SK-N-SH (cell line): ENCODE measurements at regions not wholly inside any gene's neighbourhood (a gene's known extent, or its start where the extent isn't known, plus 50 kb on each side); places are given as distances from the start of the nearest gene placed in this dataset.

Experiments used
- CTCF ChIA-PET: fragments of 300-600, 350-600 bp; formaldehyde crosslinking; extraction: SDS; loops from one replicate; lab custom pipeline; 2021; lab: Yijun Ruan, JAX
- POLR2A ChIA-PET: fragments of 350-600 bp; sonication (Branson Sonifier 250); formaldehyde crosslinking; extraction: SDS; loops from one replicate; lab custom pipeline; 2020; ENCODE audit warnings: antibody characterized with exemption, inconsistent platforms; lab: Yijun Ruan, JAX
- DNase-seq: peaks from one replicate; pipeline ENCODE4 v3.0.0; 2012
- H2AFZ ChIP-seq: fragments of 200-600 bp; sonication (generic); 2 replicates; pipeline ENCODE4 v1.8.1; 2016; ENCODE audit warnings: antibody characterized with exemption, mild to moderate bottlenecking, low read depth
- H3F3A ChIP-seq: fragments of 200-600 bp; sonication (generic); replicated peaks from 2 replicates; pipeline ENCODE3; 2016; ENCODE audit warnings: antibody characterized with exemption, mild to moderate bottlenecking; ENCODE audit not compliant: insufficient read depth
- H3K27ac ChIP-seq, 2 experiments: fragments of 200-500 bp in 1 of 2; fragments of 200-600 bp in 1 of 2; sonication (Bioruptor generic) in 1 of 2; sonication (generic), shearing (Covaris generic) in 1 of 2; 2 replicates each; pipeline versions ENCODE4 v1.5.1 to v1.6.1; 2014 to 2016; ENCODE audit warnings: low read depth in 2 of 2, inconsistent platforms in 1 of 2, low read length in 1 of 2, mild to moderate bottlenecking in 1 of 2, mixed read lengths in 1 of 2
- H3K27me3 ChIP-seq: fragments of 200-600 bp; sonication (generic), shearing (Covaris generic); 2 replicates; pipeline ENCODE4 v1.6.1; 2016; ENCODE audit warnings: mixed run types; ENCODE audit not compliant: insufficient read depth
- H3K36me3 ChIP-seq, 2 experiments: fragments of 200-500 bp in 1 of 2; fragments of 200-600 bp in 1 of 2; sonication (Bioruptor generic) in 1 of 2; sonication (generic) in 1 of 2; replicated peaks in 1 of 2; 2 replicates each; pipeline versions ENCODE3 to v1.5.1; 2014 to 2016; ENCODE audit warnings: low read length in 1 of 2, mild to moderate bottlenecking in 1 of 2; ENCODE audit not compliant: insufficient read depth in 2 of 2, control insufficient read depth in 1 of 2
- H3K4me1 ChIP-seq, 2 experiments: fragments of 200-500 bp in 1 of 2; fragments of 200-600 bp in 1 of 2; sonication (Bioruptor generic) in 1 of 2; sonication (generic), shearing (Covaris generic) in 1 of 2; 2 replicates each; pipeline versions ENCODE4 v1.5.1 to v1.6.1; 2014 to 2016; ENCODE audit warnings: low read depth in 1 of 2, low read length in 1 of 2, mixed run types in 1 of 2; ENCODE audit not compliant: insufficient read depth in 2 of 2, control insufficient read depth in 1 of 2
- H3K4me2 ChIP-seq: fragments of 200-600 bp; sonication (generic), shearing (Covaris generic); 2 replicates; pipeline ENCODE4 v1.6.1; 2017; ENCODE audit warnings: mixed run types
- H3K4me3 ChIP-seq, 2 experiments: fragments of 200-500 bp in 1 of 2; fragments of 200-600 bp in 1 of 2; sonication (Bioruptor generic) in 1 of 2; sonication (generic), shearing (Covaris generic) in 1 of 2; 2 replicates each; pipeline versions ENCODE4 v1.5.1 to v1.8.1; 2014 to 2016; ENCODE audit warnings: low read depth in 2 of 2, inconsistent platforms in 1 of 2, low read length in 1 of 2, mild to moderate bottlenecking in 1 of 2, mixed read lengths in 1 of 2, moderate library complexity in 1 of 2
- H3K79me2 ChIP-seq: fragments of 200-600 bp; sonication (generic); 2 replicates; pipeline ENCODE4 v1.8.1; 2017; ENCODE audit warnings: mild to moderate bottlenecking; ENCODE audit not compliant: insufficient read depth
- H3K9ac ChIP-seq: fragments of 200-600 bp; sonication (generic); 2 replicates; pipeline ENCODE4 v1.6.1; 2017; ENCODE audit warnings: mixed run types
- H3K9me2 ChIP-seq: fragments of 200-600 bp; sonication (generic); 2 replicates; pipeline ENCODE4 v1.6.1; 2017; ENCODE audit warnings: mixed run types
- H3K9me3 ChIP-seq: fragments of 200-600 bp; sonication (generic); 2 replicates; pipeline ENCODE4 v1.6.1; 2017; ENCODE audit warnings: mixed run types, mild to moderate bottlenecking, moderate library complexity
- H4K20me1 ChIP-seq: fragments of 200-600 bp; sonication (generic); 2 replicates; pipeline ENCODE4 v1.6.1; 2017; ENCODE audit warnings: mild to moderate bottlenecking, mixed run types; ENCODE audit not compliant: insufficient read depth
- ELF1 ChIP-seq: IDR thresholded peaks from 2 replicates; pipeline ENCODE4 v1.4.0; 2012
- EZH2phosphoT487 ChIP-seq: fragments of 200-600 bp; sonication (generic); IDR thresholded peaks from 2 replicates; pipeline ENCODE4 v1.6.1; 2017; ENCODE audit warnings: low read depth, mixed run types, mild to moderate bottlenecking, antibody characterized with exemption, moderate library complexity, borderline replicate concordance
- FOSL2 ChIP-seq: IDR thresholded peaks from 2 replicates; pipeline ENCODE4 v1.4.0; 2012; ENCODE audit warnings: low read depth, mild to moderate bottlenecking, moderate library complexity, borderline replicate concordance
- FOXM1 ChIP-seq: IDR thresholded peaks from 2 replicates; pipeline ENCODE4 v1.4.0; 2012; ENCODE audit warnings: low read depth, mild to moderate bottlenecking
- GATA2 ChIP-seq: sonication (generic); formaldehyde crosslinking; IDR thresholded peaks from 2 replicates; pipeline ENCODE4 v1.5.0; 2020; ENCODE audit warnings: mild to moderate bottlenecking, missing genetic modification reagents
- JUND ChIP-seq: IDR thresholded peaks from 2 replicates; pipeline ENCODE4 v1.4.0; 2012
- MEF2A ChIP-seq: IDR thresholded peaks from 2 replicates; pipeline ENCODE4 v1.4.0; 2012; ENCODE audit warnings: low read depth, borderline replicate concordance
- MXI1 ChIP-seq: IDR thresholded peaks from 2 replicates; pipeline ENCODE4 v1.6.1; 2012; ENCODE audit warnings: mild to moderate bottlenecking, low read depth, low read length, improper control_type of control experiment
- NFIC ChIP-seq: IDR thresholded peaks from 2 replicates; pipeline ENCODE4 v1.4.0; 2012; ENCODE audit warnings: borderline replicate concordance
- POLR2AphosphoS5 ChIP-seq: IDR thresholded peaks from 2 replicates; pipeline ENCODE4 v1.6.1; 2012; ENCODE audit warnings: low read depth, low read length
- RAD21 ChIP-seq: IDR thresholded peaks from 2 replicates; pipeline ENCODE4 v1.6.1; 2012; ENCODE audit warnings: mild to moderate bottlenecking, low read length
- RFX5 ChIP-seq: IDR thresholded peaks from 2 replicates; pipeline ENCODE4 v1.6.1; 2012; ENCODE audit warnings: mild to moderate bottlenecking, improper control_type of control experiment, low read length
- SIN3A ChIP-seq: IDR thresholded peaks from 2 replicates; pipeline ENCODE4 v1.6.1; 2012; ENCODE audit warnings: low read depth, mild to moderate bottlenecking, low read length, moderate library complexity, borderline replicate concordance
- SMC3 ChIP-seq: IDR thresholded peaks from 2 replicates; pipeline ENCODE4 v1.6.1; 2012; ENCODE audit warnings: low read depth, low read length, improper control_type of control experiment
- TEAD4 ChIP-seq: IDR thresholded peaks from 2 replicates; pipeline ENCODE4 v1.4.0; 2012; ENCODE audit warnings: mild to moderate bottlenecking, borderline replicate concordance; ENCODE audit not compliant: insufficient read depth
- YY1 ChIP-seq: IDR thresholded peaks from 2 replicates; pipeline ENCODE4 v1.4.0; 2012; ENCODE audit warnings: low read depth, mild to moderate bottlenecking
- WGBS: methylation state at CpG from one replicate; pipeline ENCODE4 v1.1.6; 2017; ENCODE audit warnings: low lambda C conversion rate; 5-methylcytosine and 5-hydroxymethylcytosine counted together
- TF ChIP-seq, protein P1 (sequence below): IDR thresholded peaks from 2 replicates; pipeline ENCODE4 v1.4.0; 2012; ENCODE audit warnings: low read depth, borderline replicate concordance
- TF ChIP-seq, protein P2 (sequence below): IDR thresholded peaks from 2 replicates; pipeline ENCODE4 v1.4.0; 2012; ENCODE audit warnings: low read depth, borderline replicate concordance

DNA sequence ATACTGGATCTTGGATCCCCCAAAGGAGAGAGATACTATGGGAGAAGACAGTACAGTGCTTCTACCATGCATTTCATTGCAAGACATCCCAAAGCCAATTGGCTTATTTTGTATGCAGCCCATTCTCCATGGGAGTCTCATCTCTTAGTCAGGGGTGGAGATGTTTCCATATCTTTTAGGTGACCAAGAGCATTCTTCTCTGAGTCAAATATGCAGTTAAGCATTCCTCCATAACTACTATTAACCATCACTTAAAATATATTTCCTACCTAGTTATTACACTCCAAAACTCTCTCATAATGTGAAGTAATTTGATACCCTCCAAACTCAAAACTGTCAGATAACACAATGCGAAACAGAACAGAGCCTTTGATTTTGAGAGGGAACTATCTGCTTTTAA lies 542.6 kb downstream of the HDGFL1 start:
- no peaks in the 10 kb centered on the region for H3K79me2 ChIP-seq
- H3K4me2 ChIP-seq, result no peak overlapping the region
- H2AFZ ChIP-seq, result no peak overlapping the region
- H3K9ac ChIP-seq, result no peak overlapping the region
- H3K9me3 ChIP-seq, result no peaks in the 10 kb centered on the region
- POLR2A ChIA-PET, result no interaction called here
- H3K4me1 ChIP-seq, result no peaks in the 10 kb centered on the region
- H4K20me1 ChIP-seq, result no peaks in the 10 kb centered on the region
- no peak overlapping the region for H3K4me3 ChIP-seq
- H3K36me3 ChIP-seq, result no peaks in the 10 kb centered on the region
- no peak for TF ChIP-seq GATA2
- no peak for TF ChIP-seq TEAD4
- TF ChIP-seq SMC3, result no peak
- TF ChIP-seq MEF2A, result no peak
- TF ChIP-seq RFX5, result no peak
- TF ChIP-seq, protein P1, sequence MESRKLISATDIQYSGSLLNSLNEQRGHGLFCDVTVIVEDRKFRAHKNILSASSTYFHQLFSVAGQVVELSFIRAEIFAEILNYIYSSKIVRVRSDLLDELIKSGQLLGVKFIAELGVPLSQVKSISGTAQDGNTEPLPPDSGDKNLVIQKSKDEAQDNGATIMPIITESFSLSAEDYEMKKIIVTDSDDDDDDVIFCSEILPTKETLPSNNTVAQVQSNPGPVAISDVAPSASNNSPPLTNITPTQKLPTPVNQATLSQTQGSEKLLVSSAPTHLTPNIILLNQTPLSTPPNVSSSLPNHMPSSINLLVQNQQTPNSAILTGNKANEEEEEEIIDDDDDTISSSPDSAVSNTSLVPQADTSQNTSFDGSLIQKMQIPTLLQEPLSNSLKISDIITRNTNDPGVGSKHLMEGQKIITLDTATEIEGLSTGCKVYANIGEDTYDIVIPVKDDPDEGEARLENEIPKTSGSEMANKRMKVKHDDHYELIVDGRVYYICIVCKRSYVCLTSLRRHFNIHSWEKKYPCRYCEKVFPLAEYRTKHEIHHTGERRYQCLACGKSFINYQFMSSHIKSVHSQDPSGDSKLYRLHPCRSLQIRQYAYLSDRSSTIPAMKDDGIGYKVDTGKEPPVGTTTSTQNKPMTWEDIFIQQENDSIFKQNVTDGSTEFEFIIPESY, result no peak
- no peak for TF ChIP-seq FOXM1
- no peaks in the 10 kb centered on the region for H3K27me3 ChIP-seq
- CTCF ChIA-PET, result no interaction called here
- H3K27ac ChIP-seq, result no peak overlapping the region
- DNase-seq, result no peak
- 72% methylated on average over 1 of the region's 1 CpG for WGBS
- no peaks in the 10 kb centered on the region for H3K9me2 ChIP-seq
- H3F3A ChIP-seq, result no peaks in the 10 kb centered on the region

DNA sequence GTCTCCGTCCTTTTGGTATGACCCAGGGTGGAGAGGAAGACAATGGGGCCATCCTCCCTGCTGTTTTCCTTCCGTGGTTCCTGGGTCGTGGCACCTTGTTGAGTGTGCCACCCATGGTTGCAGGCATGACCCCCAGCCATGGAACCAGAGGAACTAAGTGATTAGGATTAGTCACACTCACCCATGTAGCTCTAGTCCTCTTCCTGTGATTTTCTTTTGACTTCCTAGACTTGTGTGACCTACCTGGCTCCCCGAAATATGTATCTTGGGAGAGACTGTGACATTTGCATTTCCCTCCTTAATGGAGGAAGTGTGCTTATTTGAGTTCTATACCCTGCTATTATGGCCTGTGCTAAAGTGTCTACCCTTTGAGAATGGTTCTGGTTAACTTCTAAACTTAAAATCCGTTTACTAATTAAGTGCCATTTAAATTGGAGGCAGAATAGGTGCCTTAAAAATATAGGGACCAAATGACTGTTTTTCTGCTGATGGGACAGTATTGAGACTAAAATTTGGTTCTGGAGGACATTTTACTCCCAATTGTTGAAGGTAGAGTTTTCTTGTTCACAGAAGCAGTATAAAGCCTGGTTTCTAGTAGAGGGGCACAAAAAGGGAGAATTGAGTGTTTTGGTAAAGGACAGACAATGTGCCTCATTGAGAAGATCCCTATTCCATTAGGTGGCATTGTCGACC lies 545.6 kb downstream of the HDGFL1 start:
- no peak overlapping the region for H2AFZ ChIP-seq
- H3K9me2 ChIP-seq, result no peaks in the 10 kb centered on the region
- WGBS, result 25% methylated on average over 5 of the region's 6 CpGs
- H3K79me2 ChIP-seq, result no peaks in the 10 kb centered on the region
- no peak overlapping the region for H3K27ac ChIP-seq
- H4K20me1 ChIP-seq, result no peaks in the 10 kb centered on the region
- H3K27me3 ChIP-seq, result no peaks in the 10 kb centered on the region
- H3K4me1 ChIP-seq, result no peaks in the 10 kb centered on the region
- no peak overlapping the region for H3K4me3 ChIP-seq
- no peak overlapping the region for H3K4me2 ChIP-seq
- H3K9me3 ChIP-seq, result no peaks in the 10 kb centered on the region
- no peak overlapping the region for H3K9ac ChIP-seq
- H3F3A ChIP-seq, result no peaks in the 10 kb centered on the region
- TF ChIP-seq SIN3A (no peak), POLR2AphosphoS5 (no peak), FOSL2 (no peak), TEAD4 (no peak), JUND (no peak), RAD21 (no peak), GATA2 (no peak), ELF1 (no peak), EZH2phosphoT487 (no peak), MEF2A (no peak), YY1 (no peak), MXI1 (no peak), NFIC (no peak)
- TF ChIP-seq, protein P2, sequence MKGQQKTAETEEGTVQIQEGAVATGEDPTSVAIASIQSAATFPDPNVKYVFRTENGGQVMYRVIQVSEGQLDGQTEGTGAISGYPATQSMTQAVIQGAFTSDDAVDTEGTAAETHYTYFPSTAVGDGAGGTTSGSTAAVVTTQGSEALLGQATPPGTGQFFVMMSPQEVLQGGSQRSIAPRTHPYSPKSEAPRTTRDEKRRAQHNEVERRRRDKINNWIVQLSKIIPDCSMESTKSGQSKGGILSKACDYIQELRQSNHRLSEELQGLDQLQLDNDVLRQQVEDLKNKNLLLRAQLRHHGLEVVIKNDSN, result no peak
- TF ChIP-seq, protein P1, result no peak
- CTCF ChIA-PET, result no interaction called here
- no peak for DNase-seq
- no peaks in the 10 kb centered on the region for H3K36me3 ChIP-seq
- POLR2A ChIA-PET, result no interaction called here
